ENCODE measurements at regions not wholly inside any gene's neighbourhood (a gene's known extent, or its start where the extent isn't known, plus 50 kb on each side); places are given as distances from the start of the nearest gene placed in this dataset.
"Not testable (repeated sequence)": the region's sequence is repeated elsewhere in the genome, so short reads cannot be mapped to it uniquely, and the experiment has no call there.

DNA sequence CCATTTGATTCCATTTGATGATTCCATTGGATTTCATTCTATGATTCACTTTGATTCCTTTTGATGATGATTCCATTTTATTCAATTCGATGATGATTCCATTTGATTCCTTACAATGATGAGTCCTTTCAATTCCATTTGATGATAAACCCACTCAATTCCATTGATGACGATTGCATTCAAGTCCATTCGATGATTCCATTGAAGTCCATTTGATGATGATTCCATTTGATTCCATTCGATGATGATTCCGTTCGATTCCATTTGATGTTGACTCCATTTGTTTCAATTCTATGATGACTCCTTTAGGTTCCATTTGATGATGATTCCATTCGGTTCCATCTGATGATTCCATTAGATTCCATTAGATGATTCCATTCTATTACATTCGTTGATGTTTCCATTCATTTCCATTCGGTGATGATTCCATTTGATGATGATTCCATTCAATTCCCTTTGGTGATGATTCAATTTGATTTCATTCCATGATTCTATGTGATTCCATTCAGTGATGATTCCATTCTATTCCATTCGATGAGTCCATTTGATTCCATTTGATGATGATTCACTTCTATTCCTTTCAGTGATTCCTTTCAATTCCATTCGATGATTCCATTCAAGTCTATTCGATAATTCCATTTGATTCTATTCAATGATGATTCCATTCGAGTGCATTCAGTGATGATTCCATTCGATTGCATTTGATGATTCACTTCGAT is 1106.0 kb downstream of the RPIA start:
- no peak for DNase-seq (ENCODE audit: low read depth, low spot score)
- in situ Hi-C loops (cut with HindIII; ENCODE audit: low sequenced_read_pairs), result no loop called here
- no peak overlapping the region for H3K4me3 ChIP-seq (ENCODE audit: low read depth, low read length)
- no peak for TF ChIP-seq CTCF (IDR thresholded peaks at IDR 0.05; ENCODE audit: low read depth, low read length)

GRCh38 chr2:89801207-89801606 is 1109.7 kb downstream of the RPIA start:
- in situ Hi-C loops (cut with HindIII; ENCODE audit: low sequenced_read_pairs); DNase-seq (ENCODE audit: low read depth, low spot score); H3K4me3 ChIP-seq (ENCODE audit: low read depth, low read length): not testable (repeated sequence)

GRCh38 chr2:89806363-89806762 is 1114.9 kb downstream of the RPIA start:
- DNase-seq (ENCODE audit: low read depth, low spot score); H3K4me3 ChIP-seq (ENCODE audit: low read depth, low read length); in situ Hi-C loops (cut with HindIII; ENCODE audit: low sequenced_read_pairs): not testable (repeated sequence)

- in situ Hi-C loops (cut with HindIII; ENCODE audit: low sequenced_read_pairs), result no loop called here
- no peak for TF ChIP-seq CTCF (IDR thresholded peaks at IDR 0.05; ENCODE audit: low read depth, low read length)
- no peak overlapping the region for H3K4me3 ChIP-seq (ENCODE audit: low read depth, low read length)
- DNase-seq (ENCODE audit: low read depth, low spot score), result no peak
These were observed 1119.8 kb downstream of the RPIA start for GRCh38 chr2:89811295-89811694.

- in situ Hi-C loops (cut with HindIII; ENCODE audit: low sequenced_read_pairs); DNase-seq (ENCODE audit: low read depth, low spot score); H3K4me3 ChIP-seq (ENCODE audit: low read depth, low read length): not testable (repeated sequence)
These were observed 1120.4 kb downstream of the RPIA start for GRCh38 chr2:89811910-89812309.

GRCh38 chr2:89814359-89814758 is 1122.9 kb downstream of the RPIA start:
- in situ Hi-C loops (cut with HindIII; ENCODE audit: low sequenced_read_pairs); DNase-seq (ENCODE audit: low read depth, low spot score); H3K4me3 ChIP-seq (ENCODE audit: low read depth, low read length): not testable (repeated sequence)

DNA sequence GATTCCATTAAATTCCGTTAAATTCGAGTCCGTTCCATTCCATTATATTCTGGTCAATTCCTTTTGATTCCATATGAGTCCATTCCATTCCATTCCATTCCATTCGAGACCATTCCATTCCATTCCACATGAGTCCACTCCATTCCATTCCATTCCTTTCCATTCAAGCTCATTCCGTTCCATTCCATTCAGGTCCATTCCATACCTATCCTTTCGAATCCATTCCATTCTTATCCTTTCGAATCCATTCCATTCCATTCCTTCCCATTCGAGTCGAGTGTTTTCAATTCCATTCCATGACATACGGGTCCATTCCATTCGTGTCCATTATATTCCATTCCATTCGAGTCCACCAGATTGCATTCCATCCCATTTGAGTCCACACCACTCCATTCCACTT is 1127.4 kb downstream of the RPIA start:
- DNase-seq (ENCODE audit: low read depth, low spot score), result no peak
- no peak for TF ChIP-seq CTCF (IDR thresholded peaks at IDR 0.05; ENCODE audit: low read depth, low read length)
- in situ Hi-C loops (cut with HindIII; ENCODE audit: low sequenced_read_pairs), result no loop called here
- H3K4me3 ChIP-seq (ENCODE audit: low read depth, low read length), result no peak overlapping the region

DNA sequence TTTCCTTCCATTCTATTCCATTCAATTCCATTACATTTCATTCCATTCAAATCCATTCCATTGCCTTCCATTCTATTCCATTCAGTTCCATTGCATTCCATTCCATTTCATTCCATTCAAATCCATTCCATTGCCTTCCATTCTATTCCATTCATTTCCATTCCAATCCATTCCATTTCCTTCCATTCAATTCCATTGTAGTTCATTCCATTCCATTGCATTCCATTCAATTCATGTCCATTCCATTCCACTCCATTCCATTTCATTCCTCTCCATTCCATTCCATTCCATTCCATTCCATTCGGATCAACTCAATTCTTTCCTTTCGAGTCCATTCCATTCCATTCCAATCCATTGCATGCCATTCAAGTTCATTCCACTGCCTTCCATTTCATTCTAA is 1128.3 kb downstream of the RPIA start:
- no peak for DNase-seq (ENCODE audit: low read depth, low spot score)
- TF ChIP-seq CTCF (IDR thresholded peaks at IDR 0.05; ENCODE audit: low read depth, low read length), result no peak
- H3K4me3 ChIP-seq (ENCODE audit: low read depth, low read length), result no peak overlapping the region
- in situ Hi-C loops (cut with HindIII; ENCODE audit: low sequenced_read_pairs), result no loop called here

DNA sequence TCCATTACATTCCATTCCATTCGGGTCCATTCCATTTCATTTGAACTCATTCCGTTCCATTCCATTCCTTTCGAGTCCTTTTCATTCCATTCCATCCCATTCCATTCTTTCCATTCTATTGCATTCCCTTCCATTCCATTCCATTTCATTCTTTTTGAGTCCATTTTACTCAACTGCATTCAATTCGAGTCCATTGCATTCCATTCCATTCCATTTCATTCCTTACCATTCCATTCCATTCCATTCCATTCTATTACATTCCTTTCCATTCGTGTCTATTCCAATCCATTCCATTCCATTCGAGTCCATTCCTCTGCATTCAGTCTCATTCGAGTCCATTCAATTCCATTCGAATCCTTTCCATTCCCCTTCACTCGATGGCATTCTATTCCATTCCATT is 1128.8 kb downstream of the RPIA start:
- no peak overlapping the region for H3K4me3 ChIP-seq (ENCODE audit: low read depth, low read length)
- TF ChIP-seq CTCF (IDR thresholded peaks at IDR 0.05; ENCODE audit: low read depth, low read length), result no peak
- DNase-seq (ENCODE audit: low read depth, low spot score), result no peak
- in situ Hi-C loops (cut with HindIII; ENCODE audit: low sequenced_read_pairs), result no loop called here
